OCI-M1 (cell line): ENCODE measurements at regions not wholly inside any gene's neighbourhood (a gene's known extent, or its start where the extent isn't known, plus 50 kb on each side); places are given as distances from the start of the nearest gene placed in this dataset.
"Not testable (repeated sequence)": the region's sequence is repeated elsewhere in the genome, so short reads cannot be mapped to it uniquely, and the experiment has no call there.

Source experiments
- DNase-seq: peaks from one replicate; lab custom pipeline; 2025; lab: John Stamatoyannopoulos, UW

- DNase-seq = no peak
These were observed 218.0 kb upstream of the PCSK5 start for GRCh38 chr9:75672478-75672877.

GRCh38 chr9:75683591-75683990 is 206.9 kb upstream of the PCSK5 start:
- DNase-seq = no peak

GRCh38 chr9:75685062-75685461 is 205.4 kb upstream of the PCSK5 start:
- no peak for DNase-seq

GRCh38 chr9:75687359-75687953 is 203.0 kb upstream of the PCSK5 start:
- no peak for DNase-seq

GRCh38 chr9:75690551-75690950 is 199.9 kb upstream of the PCSK5 start:
- DNase-seq = not testable (repeated sequence)

- DNase-seq = no peak
These were observed 199.1 kb upstream of the PCSK5 start for GRCh38 chr9:75691408-75691807.

GRCh38 chr9:75692309-75692708 is 198.2 kb upstream of the PCSK5 start:
- no peak for DNase-seq

- no peak for DNase-seq
These were observed 194.6 kb upstream of the PCSK5 start for GRCh38 chr9:75695921-75696320.

GRCh38 chr9:75699017-75699416 is 191.5 kb upstream of the PCSK5 start:
- no peak for DNase-seq

GRCh38 chr9:75699625-75700251 is 190.7 kb upstream of the PCSK5 start:
- no peak for DNase-seq

GRCh38 chr9:75700252-75700640 is 190.2 kb upstream of the PCSK5 start:
- DNase-seq = no peak

- DNase-seq = no peak
These were observed 183.3 kb upstream of the PCSK5 start for GRCh38 chr9:75707191-75707590.

- DNase-seq = no peak
These were observed 180.8 kb upstream of the PCSK5 start for GRCh38 chr9:75709698-75710097.

- DNase-seq = no peak
These were observed 177.8 kb upstream of the PCSK5 start for GRCh38 chr9:75712700-75713099.

- DNase-seq = no peak
These were observed 177.1 kb upstream of the PCSK5 start for GRCh38 chr9:75713335-75713734.

- no peak for DNase-seq
These were observed 175.1 kb upstream of the PCSK5 start for GRCh38 chr9:75715360-75715759.

GRCh38 chr9:75718677-75719076 is 171.8 kb upstream of the PCSK5 start:
- no peak for DNase-seq

- no peak for DNase-seq
These were observed 162.1 kb upstream of the PCSK5 start for GRCh38 chr9:75728391-75728790.

GRCh38 chr9:75734802-75735201 is 155.7 kb upstream of the PCSK5 start:
- no peak for DNase-seq

- DNase-seq = no peak
These were observed 150.4 kb upstream of the PCSK5 start for GRCh38 chr9:75739884-75740611.

- no peak for DNase-seq
These were observed 146.6 kb upstream of the PCSK5 start for GRCh38 chr9:75743855-75744254.

- no peak for DNase-seq
These were observed 136.4 kb upstream of the PCSK5 start for GRCh38 chr9:75754080-75754479.

GRCh38 chr9:75775166-75775565 is 115.3 kb upstream of the PCSK5 start:
- DNase-seq = no peak
